Gastrocnemius medialis (tissue), 4 donors: ENCODE measurements at regions not wholly inside any gene's neighbourhood (a gene's known extent, or its start where the extent isn't known, plus 50 kb on each side); places are given as distances from the start of the nearest gene placed in this dataset.

Experiments used
- ATAC-seq, 2 donors: fragments of 150-250 bp; one replicate each; pipeline ENCODE4 v1.9.1; 2016
- DNase-seq, 2 donors: peaks; one replicate each; pipeline ENCODE4 v3.0.0-alpha.2; 2019
- H3K27ac ChIP-seq, 4 donors: fragments of 200-600 bp; sonication (generic); 1 replicate in 1 of 4; 2 replicates in 3 of 4; pipeline ENCODE4 v1.5.1; 2016 to 2018; ENCODE audit warnings: mild to moderate bottlenecking in 2 of 4, moderate library complexity in 1 of 4
- H3K27me3 ChIP-seq, 3 donors: fragments of 200-600 bp; sonication (generic) in 2 of 3; 1 replicate in 1 of 3; 2 replicates in 2 of 3; pipeline versions ENCODE4 v1.5.1 to v1.6.0; 2016 to 2019; ENCODE audit warnings: mild to moderate bottlenecking in 1 of 3, moderate library complexity in 1 of 3
- H3K36me3 ChIP-seq, 2 donors: fragments of 200-600 bp; sonication (generic) in 1 of 2; one replicate each; pipeline ENCODE4 v1.5.1; 2017 to 2018
- H3K4me1 ChIP-seq, 2 donors: fragments of 200-600 bp; sonication (generic) in 1 of 2; one replicate each; pipeline ENCODE4 v1.5.1; 2016 to 2017; ENCODE audit warnings: mild to moderate bottlenecking in 2 of 2
- H3K4me3 ChIP-seq, 4 donors: fragments of 200-600 bp; sonication (generic) in 3 of 4; 1 replicate in 1 of 4; 2 replicates in 3 of 4; pipeline ENCODE4 v1.5.1; 2016 to 2019; ENCODE audit warnings: mild to moderate bottlenecking in 2 of 4
- H3K9me3 ChIP-seq, 3 donors: fragments of 200-600 bp; sonication (generic) in 2 of 3; 1 replicate in 1 of 3; 2 replicates in 2 of 3; pipeline ENCODE4 v1.5.1; 2016 to 2019
- POLR2A ChIP-seq, 2 donors: fragments of 450-650 bp; IDR thresholded peaks; one replicate each; pipeline ENCODE4 v1.6.1; 2017; ENCODE audit warnings: antibody characterized with exemption in 2 of 2, mild to moderate bottlenecking in 2 of 2, moderate library complexity in 2 of 2
- in situ Hi-C, 4 donors: fragments of 200-750 bp; cut with MboI; loops; one replicate each; pipeline versions ENCODE4 v1.15.0 to v1.8.0; 2017; ENCODE audit warnings: low sequenced_read_pairs in 4 of 4
- intact Hi-C: fragments of 100-400 bp; cut with DNase I; formaldehyde crosslinking; loops from one replicate; pipeline ENCODE4 v1.15.1; 2023; ENCODE audit warnings: low total_unique reads
- TF ChIP-seq, protein P1 (sequence below), 5 experiments: fragments of 450-650 bp in 3 of 5; fragments of 200-600 bp in 2 of 5; sonication (generic) in 2 of 5; IDR thresholded peaks in 4 of 5; conservative IDR thresholded peaks in 1 of 5; 1 replicate in 4 of 5; 2 replicates in 1 of 5; pipeline ENCODE4 v1.5.1; 2016 to 2019; ENCODE audit warnings: antibody characterized with exemption in 5 of 5, mild to moderate bottlenecking in 3 of 5, moderate library complexity in 3 of 5

GRCh38 chr2:58852243-58852642 is 611.1 kb upstream of the FANCL start:
- DNase-seq, result no peak
- intact Hi-C loops, result no loop called here
- no peaks in the 10 kb centered on the region for H3K4me1 ChIP-seq
- no peaks in the 10 kb centered on the region for H3K27me3 ChIP-seq
- no peak for TF ChIP-seq POLR2A (IDR thresholded peaks at IDR 0.05)
- TF ChIP-seq, protein P1, sequence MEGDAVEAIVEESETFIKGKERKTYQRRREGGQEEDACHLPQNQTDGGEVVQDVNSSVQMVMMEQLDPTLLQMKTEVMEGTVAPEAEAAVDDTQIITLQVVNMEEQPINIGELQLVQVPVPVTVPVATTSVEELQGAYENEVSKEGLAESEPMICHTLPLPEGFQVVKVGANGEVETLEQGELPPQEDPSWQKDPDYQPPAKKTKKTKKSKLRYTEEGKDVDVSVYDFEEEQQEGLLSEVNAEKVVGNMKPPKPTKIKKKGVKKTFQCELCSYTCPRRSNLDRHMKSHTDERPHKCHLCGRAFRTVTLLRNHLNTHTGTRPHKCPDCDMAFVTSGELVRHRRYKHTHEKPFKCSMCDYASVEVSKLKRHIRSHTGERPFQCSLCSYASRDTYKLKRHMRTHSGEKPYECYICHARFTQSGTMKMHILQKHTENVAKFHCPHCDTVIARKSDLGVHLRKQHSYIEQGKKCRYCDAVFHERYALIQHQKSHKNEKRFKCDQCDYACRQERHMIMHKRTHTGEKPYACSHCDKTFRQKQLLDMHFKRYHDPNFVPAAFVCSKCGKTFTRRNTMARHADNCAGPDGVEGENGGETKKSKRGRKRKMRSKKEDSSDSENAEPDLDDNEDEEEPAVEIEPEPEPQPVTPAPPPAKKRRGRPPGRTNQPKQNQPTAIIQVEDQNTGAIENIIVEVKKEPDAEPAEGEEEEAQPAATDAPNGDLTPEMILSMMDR (IDR thresholded peaks at IDR 0.05 in 4 of 5, conservative IDR thresholded peaks at IDR 0.05 in 1 of 5), result no peak
- no peak for ATAC-seq
- in situ Hi-C loops, result no loop called here
- H3K4me3 ChIP-seq, result no peak overlapping the region
- no peaks in the 10 kb centered on the region for H3K9me3 ChIP-seq
- H3K36me3 ChIP-seq, result no peaks in the 10 kb centered on the region
- H3K27ac ChIP-seq, result no peak overlapping the region

GRCh38 chr2:58851598-58851997 is 610.5 kb upstream of the FANCL start:
- intact Hi-C loops (no loop called here), in situ Hi-C loops (no loop called here)
- no peaks in the 10 kb centered on the region for H3K9me3 ChIP-seq
- DNase-seq (no peak), ATAC-seq (no peak)
- H3K4me3 ChIP-seq, result no peak overlapping the region
- no peaks in the 10 kb centered on the region for H3K4me1 ChIP-seq
- TF ChIP-seq, protein P1 (IDR thresholded peaks at IDR 0.05 in 4 of 5, conservative IDR thresholded peaks at IDR 0.05 in 1 of 5), result no peak
- no peak for TF ChIP-seq POLR2A (IDR thresholded peaks at IDR 0.05)
- H3K27me3 ChIP-seq, result no peaks in the 10 kb centered on the region
- no peak overlapping the region for H3K27ac ChIP-seq
- no peaks in the 10 kb centered on the region for H3K36me3 ChIP-seq

DNA sequence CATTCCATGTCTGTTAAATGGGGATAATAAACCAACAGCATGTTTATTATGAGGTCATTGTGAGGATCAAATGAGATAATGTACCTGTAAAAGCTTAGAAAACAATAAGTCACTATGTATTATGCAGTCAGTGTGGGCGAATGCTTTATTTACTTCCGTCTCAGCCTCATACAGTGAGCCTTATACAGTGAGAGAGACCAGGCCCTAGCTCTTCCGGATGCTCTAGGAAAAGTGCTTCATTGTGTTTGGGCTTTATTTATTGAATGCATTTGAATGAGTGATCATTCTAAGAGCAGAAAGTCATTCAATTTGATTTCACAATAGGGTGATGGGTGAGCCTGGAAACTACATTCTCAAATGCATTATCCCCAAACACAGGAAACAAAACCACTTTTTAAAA is 603.9 kb upstream of the FANCL start:
- ATAC-seq, result no peak
- Histone ChIP-seq H3K4me1 (no peaks in the 10 kb centered on the region), H3K27me3 (no peaks in the 10 kb centered on the region), H3K36me3 (no peaks in the 10 kb centered on the region), H3K9me3 (no peaks in the 10 kb centered on the region), H3K4me3 (no peak overlapping the region), H3K27ac (no peak overlapping the region)
- TF ChIP-seq POLR2A (IDR thresholded peaks at IDR 0.05), result no peak
- TF ChIP-seq, protein P1 (IDR thresholded peaks at IDR 0.05 in 4 of 5, conservative IDR thresholded peaks at IDR 0.05 in 1 of 5), result no peak
- in situ Hi-C loops, result no loop called here
- DNase-seq, result no peak
- intact Hi-C loops, result no loop called here

DNA sequence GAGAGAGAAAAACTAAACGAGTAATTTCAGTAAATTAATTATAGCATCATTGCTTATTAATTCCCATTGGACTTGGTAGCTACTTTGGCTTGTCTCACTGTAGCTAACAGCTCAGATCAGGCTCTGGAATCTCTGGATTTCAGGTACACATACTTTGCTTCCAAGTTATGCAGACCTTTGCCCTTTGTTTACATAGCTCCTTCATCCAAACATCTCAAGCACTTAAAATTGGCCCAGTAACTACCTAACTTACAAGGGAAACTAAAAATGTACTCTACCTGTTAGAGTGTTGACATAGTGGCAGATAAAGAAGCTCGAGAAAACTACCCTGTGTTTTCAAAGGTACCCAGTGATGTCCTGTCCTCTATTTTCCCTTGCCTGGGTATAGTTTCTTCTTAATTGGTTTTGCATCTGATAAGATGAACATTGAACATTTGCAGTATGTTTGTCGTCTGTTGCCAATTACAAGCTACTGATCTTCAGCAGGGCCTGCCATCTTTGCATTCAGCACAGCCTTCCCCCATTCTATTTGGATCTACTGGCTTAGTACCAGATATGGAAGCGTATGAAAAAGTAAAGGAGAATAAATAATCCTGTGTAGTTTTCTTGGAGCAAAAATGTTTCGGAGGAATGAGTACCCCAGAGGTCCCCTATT is 601.5 kb upstream of the FANCL start:
- Histone ChIP-seq H3K4me1 (no peaks in the 10 kb centered on the region), H3K36me3 (no peaks in the 10 kb centered on the region), H3K4me3 (no peak overlapping the region), H3K27ac (no peak overlapping the region), H3K27me3 (no peaks in the 10 kb centered on the region), H3K9me3 (no peaks in the 10 kb centered on the region)
- ATAC-seq (no peak), DNase-seq (no peak)
- intact Hi-C loops (no loop called here), in situ Hi-C loops (no loop called here)
- TF ChIP-seq, protein P1 (IDR thresholded peaks at IDR 0.05 in 4 of 5, conservative IDR thresholded peaks at IDR 0.05 in 1 of 5), result no peak

- Histone ChIP-seq H3K4me3 (no peak overlapping the region), H3K36me3 (no peaks in the 10 kb centered on the region), H3K27me3 (no peaks in the 10 kb centered on the region), H3K4me1 (no peaks in the 10 kb centered on the region), H3K9me3 (peaks cover 0 to under 1% (median 0%) of the 10 kb centered on the region in 3 donors), H3K27ac (no peak overlapping the region)
- DNase-seq (no peak), ATAC-seq (no peak)
- intact Hi-C loops, result no loop called here
- TF ChIP-seq, protein P1 (IDR thresholded peaks at IDR 0.05 in 4 of 5, conservative IDR thresholded peaks at IDR 0.05 in 1 of 5), result no peak
- no peak for TF ChIP-seq POLR2A (IDR thresholded peaks at IDR 0.05)
- in situ Hi-C loops, result no loop called here
These were observed 593.3 kb upstream of the FANCL start for GRCh38 chr2:58834404-58834803.
